SK-N-SH (cell line): ENCODE measurements at regions not wholly inside any gene's neighbourhood (a gene's known extent, or its start where the extent isn't known, plus 50 kb on each side); places are given as distances from the start of the nearest gene placed in this dataset.

Source experiments
- CTCF ChIP-seq: fragments of 200-600 bp; sonication (generic); IDR thresholded peaks from 2 replicates; pipeline ENCODE4 v1.6.1; 2017; ENCODE audit warnings: antibody characterized with exemption, mild to moderate bottlenecking, moderate library complexity
- ELF1 ChIP-seq: IDR thresholded peaks from 2 replicates; pipeline ENCODE4 v1.4.0; 2012
- FOXJ3 ChIP-seq: sonication (generic); formaldehyde crosslinking; IDR thresholded peaks from 2 replicates; pipeline ENCODE4 v1.5.1; 2020; ENCODE audit warnings: mild to moderate bottlenecking, missing genetic modification reagents
- IRF3 ChIP-seq: fragments of 150-350 bp; IDR thresholded peaks from 2 replicates; pipeline ENCODE4 v1.6.1; 2016; ENCODE audit warnings: mild to moderate bottlenecking, low read depth, low read length
- JUND ChIP-seq: IDR thresholded peaks from 2 replicates; pipeline ENCODE4 v1.4.0; 2012
- NRF1 ChIP-seq: IDR thresholded peaks from 2 replicates; pipeline ENCODE4 v1.6.1; 2012; ENCODE audit warnings: low read depth, mild to moderate bottlenecking, low read length
- PBX3 ChIP-seq: IDR thresholded peaks from 2 replicates; pipeline ENCODE4; 2012
- POLR2AphosphoS5 ChIP-seq: IDR thresholded peaks from 2 replicates; pipeline ENCODE4 v1.6.1; 2012; ENCODE audit warnings: low read depth, low read length
- SMC3 ChIP-seq: IDR thresholded peaks from 2 replicates; pipeline ENCODE4 v1.6.1; 2012; ENCODE audit warnings: low read depth, low read length, improper control_type of control experiment
- USF1 ChIP-seq: IDR thresholded peaks from 2 replicates; pipeline ENCODE4 v1.4.0; 2012; ENCODE audit warnings: low read depth, borderline replicate concordance

GRCh38 chrX:97700547-97700946 is 816.8 kb downstream of the RPA4 start:
- TF ChIP-seq CTCF = no peak
- TF ChIP-seq IRF3 = no peak
- no peak for TF ChIP-seq POLR2AphosphoS5
- no peak for TF ChIP-seq PBX3
- TF ChIP-seq ELF1 = no peak
- TF ChIP-seq USF1 = no peak
- TF ChIP-seq FOXJ3 = no peak
- no peak for TF ChIP-seq SMC3
- no peak for TF ChIP-seq NRF1
- TF ChIP-seq JUND = no peak
